Trophoblast cell (in vitro differentiated cells and primary cell): ENCODE measurements at regions not wholly inside any gene's neighbourhood (a gene's known extent, or its start where the extent isn't known, plus 50 kb on each side); places are given as distances from the start of the nearest gene placed in this dataset.

ENCODE experiments used
- DNase-seq, 2 donors: peaks; one replicate each; pipeline ENCODE4 v3.0.0-alpha.2; 2016
- H2AFZ ChIP-seq: 2 replicates; pipeline ENCODE4 v1.6.1; 2013; ENCODE audit warnings: low read length, moderate library complexity, mild to moderate bottlenecking; ENCODE audit not compliant: insufficient read depth, poor library complexity
- H2AK5ac ChIP-seq: 2 replicates; pipeline ENCODE4 v1.6.1; 2013; ENCODE audit warnings: mild to moderate bottlenecking, low read length
- H2BK120ac ChIP-seq: 2 replicates; pipeline ENCODE4 v1.6.1; 2013; ENCODE audit warnings: low read length, mild to moderate bottlenecking, moderate library complexity; ENCODE audit not compliant: insufficient read depth, poor library complexity
- H2BK12ac ChIP-seq: 2 replicates; pipeline ENCODE4 v1.6.1; 2013; ENCODE audit warnings: mild to moderate bottlenecking, low read length, moderate library complexity
- H2BK5ac ChIP-seq: 2 replicates; pipeline ENCODE4 v1.6.1; 2013; ENCODE audit warnings: low read length, low read depth, moderate library complexity, mild to moderate bottlenecking; ENCODE audit not compliant: poor library complexity
- H3K14ac ChIP-seq: 2 replicates; pipeline ENCODE4 v1.6.1; 2013; ENCODE audit warnings: mild to moderate bottlenecking, low read length
- H3K18ac ChIP-seq: 2 replicates; pipeline ENCODE4 v1.6.1; 2013; ENCODE audit warnings: mild to moderate bottlenecking, low read length
- H3K23ac ChIP-seq: 2 replicates; pipeline ENCODE4 v1.6.1; 2013; ENCODE audit warnings: low read length
- H3K27ac ChIP-seq: 2 replicates; pipeline ENCODE4 v1.5.1; 2013; ENCODE audit warnings: low read depth, mild to moderate bottlenecking, inconsistent platforms, low read length, moderate library complexity
- H3K27me3 ChIP-seq: 2 replicates; pipeline ENCODE4 v1.6.1; 2013; ENCODE audit warnings: inconsistent platforms, mild to moderate bottlenecking, low read length, moderate library complexity; ENCODE audit not compliant: insufficient read depth
- H3K36me3 ChIP-seq, 2 experiments: 1 replicate in 1 of 2; 2 replicates in 1 of 2; pipeline ENCODE4 v1.6.1; 2013; ENCODE audit warnings: low read length in 2 of 2, mild to moderate bottlenecking in 2 of 2, moderate library complexity in 1 of 2; ENCODE audit not compliant: insufficient read depth in 2 of 2, control insufficient read depth in 1 of 2
- H3K4ac ChIP-seq: 2 replicates; pipeline ENCODE4 v1.6.1; 2013; ENCODE audit warnings: low read depth, mild to moderate bottlenecking, low read length, moderate library complexity
- H3K4me1 ChIP-seq, 2 experiments: 1 replicate in 1 of 2; 2 replicates in 1 of 2; pipeline ENCODE4 v1.6.1; 2013; ENCODE audit warnings: low read length in 2 of 2, mild to moderate bottlenecking in 2 of 2, moderate library complexity in 1 of 2; ENCODE audit not compliant: insufficient read depth in 2 of 2, control insufficient read depth in 1 of 2
- H3K4me2 ChIP-seq: 2 replicates; pipeline ENCODE4 v1.6.1; 2013; ENCODE audit warnings: inconsistent platforms, mild to moderate bottlenecking, low read length, moderate library complexity
- H3K4me3 ChIP-seq: 2 replicates; pipeline ENCODE4 v1.5.1; 2013; ENCODE audit warnings: mild to moderate bottlenecking, low read depth, low read length, inconsistent platforms
- H3K79me1 ChIP-seq: one replicate; pipeline ENCODE4 v1.6.1; 2013; ENCODE audit warnings: low read length
- H3K79me2 ChIP-seq: 2 replicates; pipeline ENCODE4 v1.6.1; 2013; ENCODE audit warnings: low read length, mild to moderate bottlenecking; ENCODE audit not compliant: control insufficient read depth, insufficient read depth, poor library complexity
- H3K9ac ChIP-seq: 2 replicates; pipeline ENCODE4 v1.6.1; 2013; ENCODE audit warnings: mild to moderate bottlenecking, low read length
- H3K9me3 ChIP-seq: 2 replicates; pipeline ENCODE4 v1.6.1; 2013; ENCODE audit warnings: low read depth, mild to moderate bottlenecking, control low read depth, inconsistent platforms, low read length; ENCODE audit not compliant: insufficient read depth
- H4K12ac ChIP-seq: 2 replicates; pipeline ENCODE4 v1.6.1; 2013; ENCODE audit warnings: low read depth, mild to moderate bottlenecking, low read length, moderate library complexity
- H4K8ac ChIP-seq: 2 replicates; pipeline ENCODE4 v1.6.1; 2013; ENCODE audit warnings: low read depth, mild to moderate bottlenecking, low read length, moderate library complexity
- H4K91ac ChIP-seq: one replicate; pipeline ENCODE4 v1.6.1; 2013; ENCODE audit warnings: low read depth, mild to moderate bottlenecking, low read length, moderate library complexity
- WGBS: extraction: QIAGEN DNeasy Blood & Tissue Kit; methylation state at CpG from one replicate; pipeline ENCODE4 v1.1.7; 2013; ENCODE audit warnings: missing lambda C conversion rate; ENCODE audit not compliant: insufficient read length, insufficient coverage; ENCODE audit errors: extremely low coverage; 5-methylcytosine and 5-hydroxymethylcytosine counted together

- Histone ChIP-seq H2AK5ac (no peak overlapping the region), H3K9me3 (no peaks in the 10 kb centered on the region), H2BK5ac (no peak overlapping the region), H3K4ac (no peak overlapping the region), H3K36me3 (no peaks in the 10 kb centered on the region), H2BK120ac (no peak overlapping the region), H4K8ac (no peak overlapping the region), H2AFZ (no peak overlapping the region), H3K27me3 (no peaks in the 10 kb centered on the region), H3K79me1 (no peaks in the 10 kb centered on the region), H3K18ac (no peak overlapping the region), H3K4me1 (no peaks in the 10 kb centered on the region), H3K4me2 (no peak overlapping the region), H3K14ac (no peak overlapping the region), H3K9ac (no peak overlapping the region), H4K91ac (no peak overlapping the region), H2BK12ac (no peak overlapping the region), H4K12ac (no peak overlapping the region), H3K4me3 (no peak overlapping the region), H3K23ac (no peak overlapping the region), H3K79me2 (no peaks in the 10 kb centered on the region), H3K27ac (no peak overlapping the region)
- WGBS: no CpG with 5 or more reads among the region's 1 CpG
- DNase-seq: no peak
These were observed 54.2 kb upstream of the MLIP start for GRCh38 chr6:54057058-54057457.

DNA sequence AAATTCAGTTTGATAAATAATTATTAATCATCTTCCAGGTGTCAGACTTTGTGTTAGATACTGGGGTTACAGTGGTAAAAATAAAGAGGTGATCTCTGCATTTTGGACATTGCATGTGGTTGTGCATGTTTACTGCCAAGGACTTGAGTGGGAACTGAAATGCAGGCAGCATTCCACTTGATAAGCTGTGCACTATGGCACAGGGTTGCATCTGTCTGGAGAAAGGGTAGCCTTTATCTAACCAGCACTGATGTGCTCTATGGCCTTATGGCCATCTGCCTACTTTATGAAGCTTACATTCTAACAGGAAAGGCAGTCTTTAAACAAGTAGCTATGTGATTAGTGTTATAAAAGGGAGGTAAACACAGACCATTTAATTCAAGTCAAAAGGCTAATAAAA lies 53.0 kb upstream of the MLIP start:
- Histone ChIP-seq H3K36me3 (no peaks in the 10 kb centered on the region), H3K79me1 (no peaks in the 10 kb centered on the region), H3K23ac (no peak overlapping the region), H2BK120ac (no peak overlapping the region), H3K9me3 (no peaks in the 10 kb centered on the region), H3K27me3 (no peaks in the 10 kb centered on the region), H4K91ac (no peak overlapping the region), H3K4me2 (no peak overlapping the region), H3K9ac (no peak overlapping the region), H2BK12ac (no peak overlapping the region), H3K4ac (no peak overlapping the region), H4K8ac (no peak overlapping the region), H3K4me3 (no peak overlapping the region), H4K12ac (no peak overlapping the region), H3K4me1 (no peaks in the 10 kb centered on the region), H3K79me2 (no peaks in the 10 kb centered on the region), H2AFZ (no peak overlapping the region), H2AK5ac (no peak overlapping the region), H3K18ac (no peak overlapping the region), H3K14ac (no peak overlapping the region), H3K27ac (no peak overlapping the region), H2BK5ac (no peak overlapping the region)
- no peak for DNase-seq

GRCh38 chr6:54059683-54060082 lies 51.6 kb upstream of the MLIP start:
- Histone ChIP-seq H4K8ac (no peak overlapping the region), H3K79me1 (no peaks in the 10 kb centered on the region)

GRCh38 chr6:54060286-54060685 lies 51.0 kb upstream of the MLIP start:
- H3K4ac ChIP-seq: no peak overlapping the region
- DNase-seq: peak in 1 of 2 donors; percentile 63
- H2AFZ ChIP-seq: no peak overlapping the region
- H2BK12ac ChIP-seq: no peak overlapping the region
- H4K91ac ChIP-seq: no peak overlapping the region
- H3K4me1 ChIP-seq: no peaks in the 10 kb centered on the region
- no peak overlapping the region for H3K23ac ChIP-seq
- no peaks in the 10 kb centered on the region for H3K79me2 ChIP-seq
- H3K4me2 ChIP-seq: no peak overlapping the region
- no peak overlapping the region for H3K27ac ChIP-seq
- H2BK120ac ChIP-seq: no peak overlapping the region
- no peak overlapping the region for H3K18ac ChIP-seq
- no peak overlapping the region for H4K12ac ChIP-seq
- H3K4me3 ChIP-seq: no peak overlapping the region
- no peak overlapping the region for H3K14ac ChIP-seq
- no peaks in the 10 kb centered on the region for H3K27me3 ChIP-seq
- WGBS: no CpG with 5 or more reads among the region's 2 CpGs
- no peaks in the 10 kb centered on the region for H3K36me3 ChIP-seq
- H2BK5ac ChIP-seq: no peak overlapping the region
- H4K8ac ChIP-seq: no peak overlapping the region
- H2AK5ac ChIP-seq: no peak overlapping the region
- H3K79me1 ChIP-seq: no peaks in the 10 kb centered on the region
- H3K9ac ChIP-seq: no peak overlapping the region
- no peaks in the 10 kb centered on the region for H3K9me3 ChIP-seq

More at GRCh38 chr6:54059683-54060082, 51.6 kb upstream of the MLIP start:
- Histone ChIP-seq H3K4ac (no peak overlapping the region), H2BK12ac (no peak overlapping the region), H3K36me3 (no peaks in the 10 kb centered on the region), H3K23ac (no peak overlapping the region), H2AK5ac (no peak overlapping the region), H2AFZ (no peak overlapping the region), H3K18ac (no peak overlapping the region), H3K4me2 (no peak overlapping the region), H3K27ac (no peak overlapping the region), H3K14ac (no peak overlapping the region), H3K9me3 (no peaks in the 10 kb centered on the region), H3K4me1 (no peaks in the 10 kb centered on the region), H2BK5ac (no peak overlapping the region), H3K4me3 (no peak overlapping the region), H3K9ac (no peak overlapping the region), H3K27me3 (no peaks in the 10 kb centered on the region), H4K91ac (no peak overlapping the region), H3K79me2 (no peaks in the 10 kb centered on the region), H2BK120ac (no peak overlapping the region), H4K12ac (no peak overlapping the region)
- whole genome bisulfite sequencing: 100% methylated on average over 1 of the region's 2 CpGs
- DNase-seq: no peak
